Vagina (tissue), 2 donors: ENCODE measurements at regions not wholly inside any gene's neighbourhood (a gene's known extent, or its start where the extent isn't known, plus 50 kb on each side); places are given as distances from the start of the nearest gene placed in this dataset.

Experiments
- DNase-seq, 2 donors: peaks; one replicate each; pipeline ENCODE4 v3.0.0-alpha.2; 2017; ENCODE audit errors: extremely low spot score in 2 of 2
- H3K27ac ChIP-seq: fragments of 200-600 bp; sonication (generic); one replicate; pipeline ENCODE4 v1.5.1; 2019
- H3K27me3 ChIP-seq: fragments of 200-600 bp; sonication (generic); one replicate; pipeline ENCODE4 v1.5.1; 2019
- H3K36me3 ChIP-seq, 2 donors: fragments of 200-600 bp; sonication (generic); one replicate each; pipeline ENCODE4 v1.5.1; 2017 to 2019
- H3K4me1 ChIP-seq: fragments of 200-600 bp; sonication (generic); one replicate; pipeline ENCODE4 v1.5.1; 2019
- H3K4me3 ChIP-seq, 2 donors: fragments of 200-600 bp; sonication (generic); 1 replicate in 1 of 2; 2 replicates in 1 of 2; pipeline ENCODE4 v1.5.1; 2016 to 2019
- H3K9me3 ChIP-seq: fragments of 200-600 bp; sonication (generic); one replicate; pipeline ENCODE4 v1.5.1; 2019
- POLR2A ChIP-seq, 2 donors: fragments of 450-650 bp; IDR thresholded peaks; one replicate each; pipeline ENCODE4 v1.6.1; 2017; ENCODE audit warnings: antibody characterized with exemption in 2 of 2, mild to moderate bottlenecking in 2 of 2, moderate library complexity in 2 of 2
- POLR2AphosphoS5 ChIP-seq, 2 donors: sonication (generic); formaldehyde crosslinking; IDR thresholded peaks; one replicate each; pipeline ENCODE4 v1.9.0; 2017; ENCODE audit warnings: antibody characterized with exemption in 2 of 2, mild to moderate bottlenecking in 2 of 2, low read depth in 1 of 2; ENCODE audit not compliant: insufficient read depth in 1 of 2
- intact Hi-C: fragments of 100-400 bp; cut with DNase I; formaldehyde crosslinking; loops from one replicate; pipeline ENCODE4 v1.15.1; 2023
- TF ChIP-seq, protein P1 (sequence below), 3 experiments: fragments of 450-650 bp in 2 of 3; fragments of 200-600 bp in 1 of 3; sonication (generic) in 1 of 3; IDR thresholded peaks; one replicate each; pipeline ENCODE4 v1.5.1; 2017 to 2019; ENCODE audit warnings: antibody characterized with exemption in 3 of 3, mild to moderate bottlenecking in 2 of 3, moderate library complexity in 2 of 3

DNA sequence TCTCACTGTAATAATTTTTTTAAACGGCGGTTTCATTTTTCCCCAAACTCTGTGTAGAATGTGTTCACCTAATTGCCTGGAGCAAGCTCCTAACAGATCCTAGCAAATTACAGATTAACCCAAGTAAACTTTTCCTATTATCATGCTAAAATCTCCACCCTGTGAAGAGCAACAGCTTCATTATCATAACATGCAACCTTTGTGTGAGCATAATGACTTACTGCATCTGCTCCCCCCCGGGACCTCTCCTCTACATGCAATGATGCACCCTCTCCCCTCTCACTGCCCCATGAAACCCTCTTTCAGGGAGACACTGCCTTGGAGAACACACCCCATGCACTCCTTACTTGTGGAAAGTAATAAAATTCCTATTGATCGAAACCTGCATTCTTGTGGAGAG is 717.0 kb upstream of the TMPRSS15 start:
- no peak for TF ChIP-seq POLR2AphosphoS5 (IDR thresholded peaks at IDR 0.05; ENCODE audit: insufficient read depth in 1 of 2, low read depth in 1 of 2)
- no peak for TF ChIP-seq POLR2A (IDR thresholded peaks at IDR 0.05)
- TF ChIP-seq, protein P1, sequence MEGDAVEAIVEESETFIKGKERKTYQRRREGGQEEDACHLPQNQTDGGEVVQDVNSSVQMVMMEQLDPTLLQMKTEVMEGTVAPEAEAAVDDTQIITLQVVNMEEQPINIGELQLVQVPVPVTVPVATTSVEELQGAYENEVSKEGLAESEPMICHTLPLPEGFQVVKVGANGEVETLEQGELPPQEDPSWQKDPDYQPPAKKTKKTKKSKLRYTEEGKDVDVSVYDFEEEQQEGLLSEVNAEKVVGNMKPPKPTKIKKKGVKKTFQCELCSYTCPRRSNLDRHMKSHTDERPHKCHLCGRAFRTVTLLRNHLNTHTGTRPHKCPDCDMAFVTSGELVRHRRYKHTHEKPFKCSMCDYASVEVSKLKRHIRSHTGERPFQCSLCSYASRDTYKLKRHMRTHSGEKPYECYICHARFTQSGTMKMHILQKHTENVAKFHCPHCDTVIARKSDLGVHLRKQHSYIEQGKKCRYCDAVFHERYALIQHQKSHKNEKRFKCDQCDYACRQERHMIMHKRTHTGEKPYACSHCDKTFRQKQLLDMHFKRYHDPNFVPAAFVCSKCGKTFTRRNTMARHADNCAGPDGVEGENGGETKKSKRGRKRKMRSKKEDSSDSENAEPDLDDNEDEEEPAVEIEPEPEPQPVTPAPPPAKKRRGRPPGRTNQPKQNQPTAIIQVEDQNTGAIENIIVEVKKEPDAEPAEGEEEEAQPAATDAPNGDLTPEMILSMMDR (IDR thresholded peaks at IDR 0.05), result no peak
- Histone ChIP-seq H3K9me3 (no peaks in the 10 kb centered on the region), H3K27ac (no peak overlapping the region), H3K4me1 (no peaks in the 10 kb centered on the region), H3K27me3 (no peaks in the 10 kb centered on the region), H3K36me3 (no peaks in the 10 kb centered on the region), H3K4me3 (no peak overlapping the region)
- DNase-seq, result no peak
- intact Hi-C loops, result no loop called here

DNA sequence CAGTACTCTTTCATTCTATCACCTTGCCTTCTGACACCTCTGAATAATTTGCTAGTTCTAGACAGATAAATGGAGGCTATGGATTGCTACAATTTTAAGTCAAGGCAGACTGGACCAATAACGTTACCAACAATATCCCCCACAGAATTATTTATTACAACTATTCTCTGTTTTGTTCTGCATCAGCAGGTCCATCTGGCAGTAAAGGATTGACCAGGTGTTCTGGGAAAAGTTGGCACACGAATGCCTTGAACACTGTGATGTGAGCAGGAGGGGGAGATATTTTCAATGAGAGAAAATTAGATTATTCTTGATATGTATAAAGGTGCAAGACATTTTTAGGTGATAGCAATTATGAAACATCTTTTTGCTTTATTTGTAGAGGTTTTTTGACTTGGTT is 718.8 kb upstream of the TMPRSS15 start:
- no peaks in the 10 kb centered on the region for H3K4me1 ChIP-seq
- H3K4me3 ChIP-seq, result no peak overlapping the region
- intact Hi-C loops, result no loop called here
- H3K36me3 ChIP-seq, result no peaks in the 10 kb centered on the region
- H3K27ac ChIP-seq, result no peak overlapping the region
- DNase-seq, result no peak
- H3K27me3 ChIP-seq, result no peaks in the 10 kb centered on the region
- TF ChIP-seq, protein P1 (IDR thresholded peaks at IDR 0.05), result no peak
- TF ChIP-seq POLR2A (IDR thresholded peaks at IDR 0.05) (no peak), POLR2AphosphoS5 (IDR thresholded peaks at IDR 0.05; ENCODE audit: insufficient read depth in 1 of 2, low read depth in 1 of 2) (no peak)
- no peaks in the 10 kb centered on the region for H3K9me3 ChIP-seq

DNA sequence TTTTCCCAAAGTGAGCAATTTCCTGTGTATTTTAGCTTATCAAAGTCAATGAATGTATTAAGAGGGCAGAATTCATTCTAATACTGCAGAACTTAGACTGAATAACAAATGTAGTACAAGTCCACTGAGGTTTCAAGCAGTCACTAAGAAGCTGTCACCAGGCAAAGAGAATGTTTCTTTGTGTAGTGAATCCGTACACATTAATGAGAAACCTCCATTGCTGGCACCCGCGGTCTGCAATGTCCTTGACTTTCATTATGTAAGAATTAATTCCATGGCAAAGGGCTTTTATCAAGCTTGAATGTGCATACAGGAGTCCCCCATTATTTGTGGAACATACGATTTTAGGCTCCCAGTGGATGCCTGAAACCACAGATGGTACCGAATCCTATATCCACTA is 719.5 kb upstream of the TMPRSS15 start:
- no peak for DNase-seq
- Histone ChIP-seq H3K4me3 (no peak overlapping the region), H3K27me3 (no peaks in the 10 kb centered on the region), H3K27ac (no peak overlapping the region), H3K9me3 (no peaks in the 10 kb centered on the region), H3K36me3 (no peaks in the 10 kb centered on the region), H3K4me1 (no peaks in the 10 kb centered on the region)
- intact Hi-C loops, result no loop called here
- TF ChIP-seq POLR2A (IDR thresholded peaks at IDR 0.05) (no peak), POLR2AphosphoS5 (IDR thresholded peaks at IDR 0.05; ENCODE audit: insufficient read depth in 1 of 2, low read depth in 1 of 2) (no peak)
- TF ChIP-seq, protein P1 (IDR thresholded peaks at IDR 0.05), result no peak

DNA sequence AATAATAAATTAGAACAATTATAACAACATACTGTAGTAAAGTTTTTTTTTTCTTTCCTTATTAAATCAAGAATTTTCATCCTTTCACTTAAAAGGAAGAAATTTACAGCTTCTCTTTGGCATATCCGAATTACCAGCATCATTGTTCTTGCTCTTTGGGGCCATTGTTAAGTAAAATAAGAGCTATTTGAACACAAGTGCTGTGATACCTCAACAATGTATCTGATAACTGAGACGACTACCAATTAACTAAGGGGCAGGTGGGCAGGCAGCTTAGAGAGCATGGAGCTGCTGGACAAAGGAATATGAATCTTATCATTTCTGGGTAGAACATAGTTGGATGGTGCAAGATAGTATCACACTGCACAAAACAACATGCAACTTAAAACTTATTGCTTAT is 719.9 kb upstream of the TMPRSS15 start:
- DNase-seq, result no peak
- TF ChIP-seq POLR2A (IDR thresholded peaks at IDR 0.05) (no peak), POLR2AphosphoS5 (IDR thresholded peaks at IDR 0.05; ENCODE audit: insufficient read depth in 1 of 2, low read depth in 1 of 2) (no peak)
- TF ChIP-seq, protein P1 (IDR thresholded peaks at IDR 0.05), result no peak
- intact Hi-C loops, result no loop called here
- no peaks in the 10 kb centered on the region for H3K27me3 ChIP-seq
- H3K4me1 ChIP-seq, result no peaks in the 10 kb centered on the region
- no peak overlapping the region for H3K27ac ChIP-seq
- H3K36me3 ChIP-seq, result no peaks in the 10 kb centered on the region
- H3K9me3 ChIP-seq, result no peaks in the 10 kb centered on the region
- no peak overlapping the region for H3K4me3 ChIP-seq

DNA sequence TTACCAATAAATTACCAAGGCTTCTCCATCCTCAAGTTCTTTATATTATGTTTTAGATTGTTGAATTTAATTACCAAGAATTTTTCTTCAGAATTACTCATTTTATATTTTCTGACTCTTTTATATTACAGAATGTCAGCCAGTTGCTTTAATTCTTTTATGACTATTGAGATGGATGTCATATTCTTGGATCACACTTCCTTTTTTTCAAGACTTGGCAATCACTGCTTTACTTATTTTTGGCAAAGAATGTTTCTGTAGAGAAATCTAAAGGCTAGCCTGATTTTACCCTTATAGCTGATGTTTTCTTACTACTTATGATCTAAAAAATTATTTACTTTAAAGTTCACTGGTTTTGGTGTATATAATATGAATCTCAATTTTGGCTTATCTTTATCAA is 721.1 kb upstream of the TMPRSS15 start:
- DNase-seq, result no peak
- H3K4me3 ChIP-seq, result no peak overlapping the region
- TF ChIP-seq POLR2A (IDR thresholded peaks at IDR 0.05), result no peak
- TF ChIP-seq, protein P1 (IDR thresholded peaks at IDR 0.05), result no peak
- TF ChIP-seq POLR2AphosphoS5 (IDR thresholded peaks at IDR 0.05; ENCODE audit: insufficient read depth in 1 of 2, low read depth in 1 of 2), result no peak
- H3K4me1 ChIP-seq, result no peaks in the 10 kb centered on the region
- no peaks in the 10 kb centered on the region for H3K27me3 ChIP-seq
- H3K36me3 ChIP-seq, result no peaks in the 10 kb centered on the region
- intact Hi-C loops, result no loop called here
- H3K9me3 ChIP-seq, result no peaks in the 10 kb centered on the region
- no peak overlapping the region for H3K27ac ChIP-seq
